H9 (cell line): ENCODE measurements at regions not wholly inside any gene's neighbourhood (a gene's known extent, or its start where the extent isn't known, plus 50 kb on each side); places are given as distances from the start of the nearest gene placed in this dataset.

Source experiments
- DNase-seq: peaks from one replicate; pipeline ENCODE4 v3.0.0-alpha.2; 2017
- H2AFZ ChIP-seq: one replicate; pipeline ENCODE4 v1.6.1; 2013; ENCODE audit warnings: mild to moderate bottlenecking, low read length, control low read depth, moderate library complexity
- H2AK5ac ChIP-seq: 2 replicates; pipeline ENCODE4 v1.6.1; 2013; ENCODE audit warnings: low read length, control low read depth, mixed read lengths; ENCODE audit not compliant: insufficient read length
- H2BK120ac ChIP-seq: one replicate; pipeline ENCODE4 v1.6.1; 2013; ENCODE audit warnings: low read depth, mild to moderate bottlenecking, low read length, control low read depth, inconsistent platforms; ENCODE audit not compliant: poor library complexity, severe bottlenecking
- H2BK12ac ChIP-seq: 2 replicates; pipeline ENCODE4 v1.6.1; 2013; ENCODE audit warnings: low read length, control low read depth, mixed read lengths, low read depth; ENCODE audit not compliant: insufficient read length
- H2BK15ac ChIP-seq: 2 replicates; pipeline ENCODE4 v1.6.1; 2013; ENCODE audit warnings: low read depth, low read length, control low read depth
- H2BK20ac ChIP-seq: one replicate; pipeline ENCODE4 v1.6.1; 2013; ENCODE audit warnings: low read depth, mild to moderate bottlenecking, low read length, control low read depth, inconsistent platforms; ENCODE audit not compliant: poor library complexity, severe bottlenecking
- H2BK5ac ChIP-seq: 2 replicates; pipeline ENCODE4 v1.6.1; 2013; ENCODE audit warnings: low read length, control low read depth, mixed read lengths; ENCODE audit not compliant: insufficient read length
- H3K14ac ChIP-seq: 2 replicates; pipeline ENCODE4 v1.6.1; 2013; ENCODE audit warnings: low read length, control low read depth; ENCODE audit not compliant: insufficient read depth
- H3K18ac ChIP-seq: 2 replicates; pipeline ENCODE4 v1.6.1; 2013; ENCODE audit warnings: low read depth, mild to moderate bottlenecking, mixed read lengths, low read length, control low read depth; ENCODE audit not compliant: insufficient read length
- H3K23ac ChIP-seq: 2 replicates; pipeline ENCODE4 v1.6.1; 2013; ENCODE audit warnings: low read length, control low read depth, mixed read lengths, low read depth; ENCODE audit not compliant: insufficient read length
- H3K23me2 ChIP-seq: 2 replicates; pipeline ENCODE4 v1.6.1; 2013; ENCODE audit warnings: low read depth, mild to moderate bottlenecking, mixed read lengths, low read length, control low read depth; ENCODE audit not compliant: insufficient read length, poor library complexity, severe bottlenecking
- H3K27ac ChIP-seq: 2 replicates; pipeline ENCODE4 v1.5.1; 2013; ENCODE audit warnings: low read length, control low read depth, mixed read lengths, low read depth; ENCODE audit not compliant: insufficient read length
- H3K27me3 ChIP-seq: 2 replicates; pipeline ENCODE4 v1.6.1; 2013; ENCODE audit warnings: low read length, control low read depth, inconsistent platforms; ENCODE audit not compliant: insufficient read depth
- H3K4ac ChIP-seq: 2 replicates; pipeline ENCODE4 v1.6.1; 2013; ENCODE audit warnings: low read depth, mild to moderate bottlenecking, control low read depth, inconsistent platforms, low read length, moderate library complexity
- H3K4me1 ChIP-seq: 2 replicates; pipeline ENCODE4 v1.6.1; 2013; ENCODE audit warnings: low read length, control low read depth, inconsistent platforms; ENCODE audit not compliant: insufficient read depth
- H3K4me2 ChIP-seq: 2 replicates; pipeline ENCODE4 v1.6.1; 2013; ENCODE audit warnings: low read length, control low read depth, mixed read lengths; ENCODE audit not compliant: insufficient read length, insufficient read depth
- H3K56ac ChIP-seq: 2 replicates; pipeline ENCODE4 v1.6.1; 2013; ENCODE audit warnings: low read depth, mild to moderate bottlenecking, mixed read lengths, low read length, control low read depth; ENCODE audit not compliant: insufficient read length
- H3K79me1 ChIP-seq: 2 replicates; pipeline ENCODE4 v1.6.1; 2013; ENCODE audit warnings: low read depth, mild to moderate bottlenecking, moderate library complexity, low read length, control low read depth, inconsistent platforms; ENCODE audit not compliant: insufficient read depth, poor library complexity, severe bottlenecking
- H3K79me2 ChIP-seq: 2 replicates; pipeline ENCODE4 v1.6.1; 2013; ENCODE audit warnings: low read length, control low read depth, inconsistent platforms; ENCODE audit not compliant: insufficient read depth
- H3K9ac ChIP-seq: 2 replicates; pipeline ENCODE4 v1.6.1; 2013; ENCODE audit warnings: low read length, control low read depth, mixed read lengths; ENCODE audit not compliant: insufficient read length; ENCODE audit errors: extremely low read depth
- H3K9me3 ChIP-seq: one replicate; pipeline ENCODE4 v1.6.1; 2013; ENCODE audit warnings: low read depth, low read length, inconsistent platforms; ENCODE audit not compliant: control insufficient read depth
- H3T11ph ChIP-seq: one replicate; pipeline ENCODE4 v1.6.1; 2013; ENCODE audit warnings: mild to moderate bottlenecking, low read length, control low read depth, inconsistent platforms
- H4K20me1 ChIP-seq: one replicate; pipeline ENCODE4 v1.6.1; 2013; ENCODE audit not compliant: control insufficient read depth, insufficient read length, insufficient read depth
- H4K5ac ChIP-seq: 2 replicates; pipeline ENCODE4 v1.6.1; 2013; ENCODE audit warnings: low read depth, mild to moderate bottlenecking, mixed read lengths, low read length, control low read depth; ENCODE audit not compliant: insufficient read length
- H4K8ac ChIP-seq: replicated peaks from 2 replicates; pipeline ENCODE4 v1.6.1; 2013; ENCODE audit warnings: low read length, control low read depth, mixed read lengths, low read depth; ENCODE audit not compliant: insufficient read length
- H4K91ac ChIP-seq: 2 replicates; pipeline ENCODE4 v1.6.1; 2013; ENCODE audit warnings: low read depth, mild to moderate bottlenecking, moderate library complexity, mixed read lengths, low read length, control low read depth; ENCODE audit not compliant: insufficient read length
- H3K27ac Mint-ChIP-seq, 3 experiments: 2 replicates in 2 of 3; 3 replicates in 1 of 3; pipeline ENCODE4 v1.8.0; 2020 to 2021; ENCODE audit warnings: mixed read lengths in 3 of 3, mild to moderate bottlenecking in 1 of 3, moderate library complexity in 1 of 3
- H3K27me3 Mint-ChIP-seq: 2 replicates; pipeline ENCODE4 v1.8.0; 2021; ENCODE audit warnings: low read depth, mild to moderate bottlenecking, moderate library complexity, mixed read lengths
- H3K36me3 Mint-ChIP-seq, 3 experiments: 2 replicates in 2 of 3; 3 replicates in 1 of 3; pipeline ENCODE4 v1.8.0; 2020 to 2021; ENCODE audit warnings: low read depth in 3 of 3, mixed read lengths in 3 of 3; ENCODE audit not compliant: insufficient read depth in 1 of 3
- H3K4me1 Mint-ChIP-seq, 2 experiments: 2 replicates each; pipeline ENCODE4 v1.8.0; 2020; ENCODE audit warnings: mixed read lengths in 2 of 2
- H3K4me3 Mint-ChIP-seq, 2 experiments: 2 replicates in 1 of 2; 3 replicates in 1 of 2; pipeline ENCODE4 v1.8.0; 2020 to 2021; ENCODE audit warnings: mild to moderate bottlenecking in 2 of 2, mixed read lengths in 2 of 2, moderate library complexity in 1 of 2
- H3K9me3 Mint-ChIP-seq, 2 experiments: 2 replicates in 1 of 2; 3 replicates in 1 of 2; pipeline ENCODE4 v1.8.0; 2020; ENCODE audit warnings: mild to moderate bottlenecking in 2 of 2, mixed read lengths in 2 of 2, moderate library complexity in 1 of 2
- CTCF ChIP-seq: fragments of 200-600 bp; sonication (generic); conservative IDR thresholded peaks from 3 replicates; pipeline ENCODE4 v1.8.0; 2021; ENCODE audit warnings: antibody characterized with exemption, mild to moderate bottlenecking

- no peak overlapping the region for H3K9ac ChIP-seq
- no peaks in the 10 kb centered on the region for H3K79me1 ChIP-seq
- no peak overlapping the region for H3K23ac ChIP-seq
- DNase-seq: no peak
- H3K4ac ChIP-seq: no peak overlapping the region
- no peak overlapping the region for H2BK120ac ChIP-seq
- H4K20me1 ChIP-seq: no peaks in the 10 kb centered on the region
- no peak overlapping the region for H2AK5ac ChIP-seq
- H3K4me3 Mint-ChIP-seq: no peak overlapping the region
- H2BK5ac ChIP-seq: no peak overlapping the region
- no peak overlapping the region for H2BK20ac ChIP-seq
- H3K9me3 Mint-ChIP-seq: peaks cover 31% of the 10 kb centered on the region in 2 experiments
- no peaks in the 10 kb centered on the region for H3K79me2 ChIP-seq
- H2AFZ ChIP-seq: no peak overlapping the region
- H2BK15ac ChIP-seq: no peak overlapping the region
- H3K27ac ChIP-seq: no peak overlapping the region
- no peaks in the 10 kb centered on the region for H3K27me3 ChIP-seq
- TF ChIP-seq CTCF: no peak
- peaks cover 4% of the 10 kb centered on the region for H3K9me3 ChIP-seq
- no peak overlapping the region for H3K56ac ChIP-seq
- H3K14ac ChIP-seq: no peak overlapping the region
- H3K4me1 ChIP-seq: no peaks in the 10 kb centered on the region
- no peaks in the 10 kb centered on the region for H3K27me3 Mint-ChIP-seq
- no peak overlapping the region for H3K27ac Mint-ChIP-seq
- H3K18ac ChIP-seq: no peak overlapping the region
- no peak overlapping the region for H3T11ph ChIP-seq
- H4K91ac ChIP-seq: no peak overlapping the region
- H4K8ac ChIP-seq: no peak overlapping the region
- H3K4me1 Mint-ChIP-seq: no peaks in the 10 kb centered on the region
- no peaks in the 10 kb centered on the region for H3K23me2 ChIP-seq
- H4K5ac ChIP-seq: no peak overlapping the region
- peaks cover 13 to 33% (median 15%) of the 10 kb centered on the region in 3 experiments for H3K36me3 Mint-ChIP-seq
- H3K4me2 ChIP-seq: no peak overlapping the region
- H2BK12ac ChIP-seq: no peak overlapping the region
Observed at GRCh38 chr6:68200929-68201328, 434.2 kb upstream of the ADGRB3 start.
